Stimulated activated naive CD8-positive, alpha-beta T cell treated with anti-CD3 and anti-CD28 coated beads, Interleukin-15, amount 100 ng/mL, for 72 hours (primary cell): ENCODE measurements at regions not wholly inside any gene's neighbourhood (a gene's known extent, or its start where the extent isn't known, plus 50 kb on each side); places are given as distances from the start of the nearest gene placed in this dataset.

Experiments used
- ATAC-seq: fragments of 150-1000 bp; cut with Tn5 transposase; 2 replicates; pipeline ENCODE4 v1.10.0; 2021; ENCODE audit warnings: mild to moderate bottlenecking, moderate library complexity
- DNase-seq, 2 donors: peaks; one replicate each; pipeline ENCODE4 v3.0.0; 2021 to 2022
- H3K27ac Mint-ChIP-seq, 2 donors: one replicate each; pipeline ENCODE4 v1.8.0; 2022; ENCODE audit warnings: mild to moderate bottlenecking in 2 of 2, mixed read lengths in 2 of 2, moderate library complexity in 2 of 2
- H3K27me3 Mint-ChIP-seq: one replicate; pipeline ENCODE4 v1.8.0; 2022; ENCODE audit warnings: mixed read lengths
- H3K4me1 Mint-ChIP-seq: one replicate; pipeline ENCODE4 v1.8.0; 2022; ENCODE audit warnings: mild to moderate bottlenecking, mixed read lengths
- H3K4me3 Mint-ChIP-seq, 2 donors: one replicate each; pipeline ENCODE4 v1.8.0; 2022; ENCODE audit warnings: mild to moderate bottlenecking in 2 of 2, mixed read lengths in 2 of 2, moderate library complexity in 1 of 2
- H3K9me3 Mint-ChIP-seq, 2 donors: one replicate each; pipeline ENCODE4 v1.8.0; 2022; ENCODE audit warnings: mixed read lengths in 2 of 2

DNA sequence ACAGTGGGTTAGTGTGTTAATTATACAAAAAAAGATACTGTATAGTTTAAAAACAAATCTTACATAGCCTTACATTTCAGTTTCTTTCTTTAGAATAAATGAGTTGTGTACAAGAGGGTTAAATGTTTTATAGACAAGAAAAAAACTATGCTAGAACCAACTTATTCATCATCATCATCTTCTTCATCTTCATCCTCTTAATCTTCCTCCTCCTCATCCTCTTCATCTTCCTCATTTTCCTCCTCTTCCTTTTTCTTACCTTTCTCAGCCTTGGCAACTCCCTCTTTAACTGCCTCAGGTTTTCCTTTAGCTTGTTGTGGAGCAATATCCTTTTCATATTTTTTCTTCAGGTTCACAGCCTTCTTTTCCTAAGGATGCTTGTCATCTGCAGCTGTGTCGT is 53.7 kb downstream of the RPS12 start:
- Mint-ChIP-seq H3K4me3 (no peak overlapping the region), H3K9me3 (peaks cover 0 to 9% of the 10 kb centered on the region in 2 donors), H3K27ac (no peak overlapping the region), H3K4me1 (peaks cover 11% of the 10 kb centered on the region), H3K27me3 (peaks cover 13% of the 10 kb centered on the region)
- DNase-seq (no peak), ATAC-seq (no peak)

GRCh38 chr6:132872923-132873322 is 58.6 kb downstream of the RPS12 start:
- peaks cover 11% of the 10 kb centered on the region for H3K4me1 Mint-ChIP-seq
- H3K27ac Mint-ChIP-seq, result no peak overlapping the region
- H3K27me3 Mint-ChIP-seq, result peaks cover 28% of the 10 kb centered on the region
- ATAC-seq (peak; percentile 100), DNase-seq (peak in 1 of 2 donors; percentile 21)
- H3K4me3 Mint-ChIP-seq, result no peak overlapping the region
- H3K9me3 Mint-ChIP-seq, result peaks cover 8 to 15% of the 10 kb centered on the region in 2 donors

GRCh38 chr6:132877003-132877402 is 62.6 kb downstream of the RPS12 start:
- Mint-ChIP-seq H3K27me3 (peaks cover 16% of the 10 kb centered on the region), H3K4me3 (no peak overlapping the region), H3K27ac (no peak overlapping the region), H3K9me3 (peaks cover 6 to 8% of the 10 kb centered on the region in 2 donors), H3K4me1 (peaks cover 11% of the 10 kb centered on the region)
- DNase-seq (no peak), ATAC-seq (no peak)

DNA sequence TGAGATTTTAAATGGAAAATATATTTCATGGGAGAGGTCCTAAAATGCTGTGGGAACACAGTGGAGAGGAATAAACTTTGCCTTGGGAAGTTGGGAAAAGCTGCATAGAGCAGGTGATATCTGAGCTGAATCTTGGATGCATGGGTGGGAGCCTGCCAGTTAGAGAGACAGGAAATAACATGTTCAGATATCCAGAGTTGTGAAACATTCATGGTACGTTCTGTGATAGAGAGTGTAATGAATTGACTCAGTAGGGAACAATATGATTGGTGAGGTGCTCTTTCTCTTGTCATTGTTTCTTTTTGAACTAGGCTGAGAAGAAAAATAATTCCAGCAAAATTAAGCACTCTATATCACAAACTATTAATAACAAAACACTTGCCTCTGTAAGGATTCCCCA is 72.8 kb downstream of the RPS12 start:
- no peak overlapping the region for H3K27ac Mint-ChIP-seq
- DNase-seq (no peak), ATAC-seq (peak; percentile 80)
- no peaks in the 10 kb centered on the region for H3K4me1 Mint-ChIP-seq
- H3K9me3 Mint-ChIP-seq, result no peaks in the 10 kb centered on the region
- H3K4me3 Mint-ChIP-seq, result no peak overlapping the region
- peaks cover 22% of the 10 kb centered on the region for H3K27me3 Mint-ChIP-seq

DNA sequence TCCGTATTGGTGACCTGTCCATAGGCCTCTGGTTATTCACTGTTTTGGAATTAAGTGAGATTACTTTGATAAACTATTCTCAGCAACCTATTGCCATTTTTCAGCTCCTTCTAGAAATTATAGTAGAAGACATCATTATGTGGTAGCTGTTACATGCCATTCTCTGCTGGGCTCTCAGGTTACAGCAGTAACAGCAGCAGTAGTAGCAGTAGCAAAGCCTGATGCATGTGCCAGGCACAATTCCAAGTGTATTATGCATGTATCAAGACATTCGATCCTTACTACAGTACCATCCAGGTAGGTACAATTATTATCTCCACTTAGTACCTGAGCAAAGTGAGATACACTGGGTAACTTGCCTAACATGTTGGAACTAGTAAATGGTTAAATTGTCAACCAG is 74.3 kb downstream of the RPS12 start:
- DNase-seq, result no peak
- ATAC-seq, result no peak
- H3K4me1 Mint-ChIP-seq, result no peaks in the 10 kb centered on the region

GRCh38 chr6:132892929-132893771 is 78.8 kb downstream of the RPS12 start:
- Mint-ChIP-seq H3K27me3 (peaks cover 8% of the 10 kb centered on the region), H3K27ac (no peak overlapping the region), H3K9me3 (no peaks in the 10 kb centered on the region), H3K4me1 (no peaks in the 10 kb centered on the region), H3K4me3 (no peak overlapping the region)
- no peak for ATAC-seq
- DNase-seq, result no peak

More for the DNA sequence above, 74.3 kb downstream of the RPS12 start:
- Mint-ChIP-seq H3K4me3 (no peak overlapping the region), H3K27ac (no peak overlapping the region), H3K9me3 (no peaks in the 10 kb centered on the region), H3K27me3 (peaks cover 22% of the 10 kb centered on the region)

DNA sequence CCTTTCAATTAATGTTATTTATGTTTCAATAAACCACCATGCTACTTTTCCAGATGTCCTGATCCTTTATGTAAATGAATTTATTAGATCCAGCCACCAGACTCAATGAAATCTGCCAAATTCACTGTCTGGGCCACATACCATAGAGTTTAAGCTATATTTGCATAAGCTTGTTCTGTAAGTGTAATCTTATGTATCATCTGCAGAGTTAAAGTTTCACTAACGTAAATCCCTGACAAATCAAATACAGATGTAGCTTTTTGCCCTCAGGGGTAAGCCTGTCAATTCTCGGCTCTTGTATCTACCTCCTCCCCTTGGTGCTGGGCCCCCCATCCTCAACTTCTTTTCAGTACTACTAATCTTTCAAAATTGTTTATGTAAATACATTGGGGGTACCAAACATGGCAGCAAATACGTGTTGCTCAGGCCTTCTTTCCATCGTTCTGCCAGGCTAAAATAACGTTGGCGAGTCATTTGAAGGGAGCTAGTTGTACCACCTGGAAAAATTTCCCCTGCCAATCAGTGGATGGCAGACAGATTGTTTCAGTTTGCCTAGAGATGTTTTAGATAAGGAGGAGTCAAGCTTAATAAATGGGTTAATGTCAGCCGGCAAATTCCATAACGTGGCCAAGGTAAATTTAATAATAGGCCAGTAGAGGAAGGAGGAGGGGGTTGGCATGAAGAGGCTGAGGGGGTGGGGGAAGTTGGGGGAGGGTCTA is 79.6 kb downstream of the RPS12 start:
- Mint-ChIP-seq H3K27me3 (peaks cover 8% of the 10 kb centered on the region), H3K27ac (peak overlapping the region in 1 of 2 donors; percentile 9), H3K4me3 (no peak overlapping the region), H3K4me1 (no peaks in the 10 kb centered on the region), H3K9me3 (no peaks in the 10 kb centered on the region)
- no peak for DNase-seq
- no peak for ATAC-seq

DNA sequence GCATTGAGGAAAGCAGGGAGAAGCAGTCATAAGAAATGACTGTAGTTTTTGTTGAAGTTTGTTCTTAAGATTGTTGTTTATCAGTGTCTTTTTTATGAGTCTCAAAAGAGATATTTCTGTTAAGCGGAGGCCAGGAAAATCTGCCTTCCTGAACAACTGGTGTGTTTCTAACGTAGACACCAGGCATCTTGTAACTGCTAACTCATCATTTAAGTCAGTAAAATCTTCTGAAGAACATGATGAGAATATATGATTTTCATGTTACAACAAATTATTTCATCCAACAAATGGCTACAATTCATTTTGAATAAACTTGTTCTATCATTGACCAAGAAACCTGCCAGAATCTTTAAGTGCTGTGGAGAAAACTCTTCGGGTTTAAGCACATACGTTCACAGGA is 84.0 kb downstream of the RPS12 start:
- Mint-ChIP-seq H3K9me3 (no peaks in the 10 kb centered on the region), H3K27ac (no peak overlapping the region), H3K4me1 (no peaks in the 10 kb centered on the region), H3K27me3 (peaks cover 7% of the 10 kb centered on the region), H3K4me3 (no peak overlapping the region)
- ATAC-seq, result no peak
- no peak for DNase-seq

DNA sequence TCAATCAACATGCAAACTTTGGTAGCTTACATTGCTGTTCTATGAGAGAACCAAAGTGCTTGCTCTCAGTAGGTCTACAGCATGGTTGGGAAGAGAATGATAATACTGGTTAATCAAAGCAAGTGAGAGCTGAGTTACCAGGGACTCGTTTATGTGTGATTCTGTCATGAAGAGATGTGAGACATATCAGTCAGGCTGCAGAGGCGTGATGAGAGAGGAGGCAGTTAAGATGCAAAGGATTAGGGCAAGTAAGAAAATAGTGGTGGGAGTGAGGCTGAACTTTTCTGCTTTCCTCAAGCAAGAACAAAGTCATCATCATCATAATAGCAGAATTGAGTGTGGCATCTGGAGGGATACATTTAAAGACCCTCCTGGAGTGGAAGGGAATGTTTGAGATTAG is 86.5 kb downstream of the RPS12 start:
- no peaks in the 10 kb centered on the region for H3K9me3 Mint-ChIP-seq
- H3K27ac Mint-ChIP-seq, result no peak overlapping the region
- H3K4me3 Mint-ChIP-seq, result no peak overlapping the region
- no peaks in the 10 kb centered on the region for H3K4me1 Mint-ChIP-seq
- peaks cover 7% of the 10 kb centered on the region for H3K27me3 Mint-ChIP-seq
- no peak for DNase-seq
- ATAC-seq, result no peak

GRCh38 chr6:132902901-132903300 is 88.5 kb downstream of the RPS12 start:
- no peak for DNase-seq
- Mint-ChIP-seq H3K27ac (no peak overlapping the region), H3K27me3 (peaks cover 7% of the 10 kb centered on the region), H3K4me1 (no peaks in the 10 kb centered on the region), H3K4me3 (no peak overlapping the region), H3K9me3 (no peaks in the 10 kb centered on the region)
- no peak for ATAC-seq

- DNase-seq, result no peak
- H3K27me3 Mint-ChIP-seq, result peaks cover 15% of the 10 kb centered on the region
These were observed 92.9 kb downstream of the RPS12 start for GRCh38 chr6:132907231-132907630.

GRCh38 chr6:132907914-132908313 is 93.5 kb downstream of the RPS12 start:
- H3K27me3 Mint-ChIP-seq, result peaks cover 13% of the 10 kb centered on the region
- no peak overlapping the region for H3K4me3 Mint-ChIP-seq
- H3K9me3 Mint-ChIP-seq, result no peaks in the 10 kb centered on the region
- no peaks in the 10 kb centered on the region for H3K4me1 Mint-ChIP-seq
- no peak for ATAC-seq
- DNase-seq, result no peak
- no peak overlapping the region for H3K27ac Mint-ChIP-seq

More at GRCh38 chr6:132907231-132907630, 92.9 kb downstream of the RPS12 start:
- Mint-ChIP-seq H3K9me3 (no peaks in the 10 kb centered on the region), H3K4me3 (no peak overlapping the region), H3K4me1 (no peaks in the 10 kb centered on the region), H3K27ac (no peak overlapping the region)
- no peak for ATAC-seq

DNA sequence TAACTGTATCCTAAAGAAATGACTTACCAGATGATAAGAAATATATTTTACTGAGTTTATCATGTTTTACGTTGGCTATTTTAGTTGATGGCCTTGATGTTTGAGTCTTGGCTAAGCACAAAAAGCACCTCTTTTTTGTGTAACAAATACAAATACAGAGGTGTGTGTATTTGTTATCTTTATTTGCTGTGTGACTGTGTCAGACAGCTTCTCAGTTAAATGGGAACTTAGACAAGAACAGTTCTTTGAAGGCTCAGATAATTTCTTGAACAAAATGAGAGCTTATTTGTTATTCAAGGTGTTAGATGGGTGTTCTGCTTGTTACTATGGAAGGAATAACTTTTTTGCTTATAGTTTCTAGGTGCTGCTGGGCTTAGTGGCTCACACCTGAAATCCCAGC is 95.4 kb downstream of the RPS12 start:
- Mint-ChIP-seq H3K4me3 (no peak overlapping the region), H3K27ac (no peak overlapping the region)
- no peak for ATAC-seq

DNA sequence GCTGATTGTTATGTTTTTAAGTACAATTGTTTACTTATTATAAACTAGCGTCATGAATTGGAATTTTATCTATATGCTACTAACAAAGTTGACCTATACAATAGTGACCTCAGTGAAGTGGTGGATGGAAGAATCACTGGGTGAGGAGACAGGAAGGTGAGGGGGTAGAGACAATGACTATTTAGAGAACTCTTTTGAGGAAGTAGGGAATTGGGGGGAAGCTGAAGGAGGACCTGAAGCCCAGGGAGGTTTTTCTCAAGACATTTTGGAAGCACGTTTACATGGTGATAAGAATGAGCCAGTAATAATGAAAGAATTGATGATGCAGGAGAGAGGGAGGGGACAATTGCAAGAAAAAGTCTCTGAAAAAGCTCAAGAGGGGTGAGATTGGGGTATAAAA is 96.4 kb downstream of the RPS12 start:
- DNase-seq (no peak), ATAC-seq (no peak)
- no peaks in the 10 kb centered on the region for H3K9me3 Mint-ChIP-seq

More for the DNA sequence above, 95.4 kb downstream of the RPS12 start:
- Mint-ChIP-seq H3K27me3 (peaks cover 15% of the 10 kb centered on the region), H3K9me3 (no peaks in the 10 kb centered on the region), H3K4me1 (no peaks in the 10 kb centered on the region)
- no peak for DNase-seq

DNA sequence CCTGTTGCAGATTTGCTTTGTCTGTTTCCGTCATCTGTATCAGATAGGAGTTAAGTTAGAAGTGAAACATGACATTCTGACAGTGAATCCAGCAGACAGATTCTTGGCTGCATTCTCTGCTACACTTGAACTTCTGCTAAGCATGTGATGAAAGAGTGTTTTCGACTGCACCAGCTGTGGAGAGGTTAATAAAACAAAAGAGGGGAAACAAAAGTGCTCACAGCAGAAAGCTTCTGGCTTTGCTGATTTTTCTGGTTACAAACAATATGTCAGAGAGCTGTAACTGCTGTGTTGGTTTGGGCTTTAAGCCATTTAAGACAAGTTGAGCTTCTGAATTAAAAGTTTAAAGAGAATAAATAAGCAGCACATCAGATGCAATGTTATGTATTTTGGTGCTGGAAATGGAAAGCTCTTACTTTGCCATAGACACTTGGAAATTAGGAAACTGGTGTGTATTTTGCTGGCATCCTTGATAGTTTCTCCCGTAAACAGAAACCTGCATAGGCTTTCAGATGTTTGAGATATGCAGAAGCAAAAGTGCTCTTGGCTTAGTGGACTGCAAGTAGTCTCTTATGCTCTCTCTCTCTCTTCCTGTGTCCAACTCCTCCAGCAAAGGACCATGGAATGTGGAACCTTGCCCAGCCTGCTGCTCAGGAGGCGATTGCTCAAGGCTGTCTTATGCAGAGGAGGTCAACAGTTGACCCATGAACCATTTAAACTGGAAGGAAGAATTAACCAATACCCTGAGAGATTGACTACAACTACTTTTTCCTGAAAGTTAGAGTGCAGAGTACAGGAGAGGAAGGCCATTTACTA is 104.9 kb downstream of the RPS12 start:
- no peak for DNase-seq
- ATAC-seq, result no peak
- Mint-ChIP-seq H3K27ac (no peak overlapping the region), H3K27me3 (peaks cover 20% of the 10 kb centered on the region), H3K9me3 (no peaks in the 10 kb centered on the region), H3K4me1 (no peaks in the 10 kb centered on the region), H3K4me3 (no peak overlapping the region)

More for the DNA sequence above, 96.4 kb downstream of the RPS12 start:
- Mint-ChIP-seq H3K4me3 (no peak overlapping the region), H3K27me3 (peaks cover 15% of the 10 kb centered on the region), H3K4me1 (no peaks in the 10 kb centered on the region), H3K27ac (peak overlapping the region in 1 of 2 donors; percentile 9)
